HFF-Myc (cell line): ENCODE measurements at regions not wholly inside any gene's neighbourhood (a gene's known extent, or its start where the extent isn't known, plus 50 kb on each side); places are given as distances from the start of the nearest gene placed in this dataset.
A peak's percentile ranks its signal among the peaks of the same experiment; 100 is the strongest.

Source experiments
- DNase-seq: peaks from one replicate; pipeline ENCODE4 v3.0.0-alpha.2; 2011; ENCODE audit warnings: low read depth; ENCODE audit errors: extremely low read depth
- H3K4me3 ChIP-seq: replicated peaks from 2 replicates; pipeline ENCODE4 v1.5.1; 2011; ENCODE audit warnings: low read depth, mild to moderate bottlenecking, control low read depth, low read length
- CTCF ChIP-seq: IDR thresholded peaks from 2 replicates; pipeline ENCODE4 v1.5.1; 2012; ENCODE audit warnings: mild to moderate bottlenecking, low read depth, low read length, control low read depth; ENCODE audit errors: missing control alignments

DNA sequence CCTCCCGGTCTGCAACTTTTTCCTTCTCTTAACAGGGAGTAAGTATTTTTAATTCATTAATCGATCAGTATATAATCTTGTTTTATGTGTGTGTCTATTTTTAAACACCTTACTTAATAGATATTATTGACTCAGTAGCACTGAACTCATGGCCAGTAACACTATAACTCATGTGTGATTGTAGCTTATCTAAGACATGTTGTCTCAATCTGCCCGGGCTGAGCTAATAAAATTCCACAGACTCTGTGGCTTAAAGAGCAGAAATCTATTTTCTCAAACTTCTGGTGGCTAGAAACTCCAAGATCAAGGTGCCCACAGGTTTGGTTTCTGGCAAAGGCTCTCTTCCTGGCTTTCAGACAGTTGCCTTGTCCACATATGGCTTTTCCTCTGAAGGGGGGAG is 68.8 kb upstream of the TNFAIP3 start:
- TF ChIP-seq CTCF: no peak

GRCh38 chr6:137798846-137799245 is 68.2 kb upstream of the TNFAIP3 start:
- no peak overlapping the region for H3K4me3 ChIP-seq
- DNase-seq: no peak

More for the DNA sequence above, 68.8 kb upstream of the TNFAIP3 start:
- no peak overlapping the region for H3K4me3 ChIP-seq
- DNase-seq: no peak

GRCh38 chr6:137799950-137800568 is 67.0 kb upstream of the TNFAIP3 start:
- DNase-seq: peak; percentile 25
- no peak overlapping the region for H3K4me3 ChIP-seq

More at GRCh38 chr6:137798846-137799245, 68.2 kb upstream of the TNFAIP3 start:
- no peak for TF ChIP-seq CTCF

DNA sequence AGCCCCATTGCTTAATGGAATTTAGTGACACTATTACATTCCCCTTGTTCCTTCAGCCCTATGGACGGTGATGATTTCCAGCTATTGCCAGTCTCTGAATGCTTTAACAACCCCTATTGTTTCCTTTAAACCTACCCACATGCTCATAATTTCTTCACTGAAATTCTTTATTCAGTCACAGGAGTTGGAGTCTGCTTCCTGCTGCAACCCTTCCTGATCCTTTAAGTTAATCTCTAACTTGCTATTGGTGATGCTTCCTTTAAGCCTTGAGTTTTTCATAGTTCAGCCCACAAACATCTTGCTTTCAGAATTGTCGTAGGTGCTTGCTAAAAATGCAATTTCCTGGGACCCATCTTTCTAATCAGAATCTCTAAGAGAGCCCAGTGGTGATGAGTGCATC is 66.3 kb upstream of the TNFAIP3 start:
- TF ChIP-seq CTCF: no peak
- no peak overlapping the region for H3K4me3 ChIP-seq
- DNase-seq: no peak

More at GRCh38 chr6:137799950-137800568, 67.0 kb upstream of the TNFAIP3 start:
- peak; percentile 61 for TF ChIP-seq CTCF

DNA sequence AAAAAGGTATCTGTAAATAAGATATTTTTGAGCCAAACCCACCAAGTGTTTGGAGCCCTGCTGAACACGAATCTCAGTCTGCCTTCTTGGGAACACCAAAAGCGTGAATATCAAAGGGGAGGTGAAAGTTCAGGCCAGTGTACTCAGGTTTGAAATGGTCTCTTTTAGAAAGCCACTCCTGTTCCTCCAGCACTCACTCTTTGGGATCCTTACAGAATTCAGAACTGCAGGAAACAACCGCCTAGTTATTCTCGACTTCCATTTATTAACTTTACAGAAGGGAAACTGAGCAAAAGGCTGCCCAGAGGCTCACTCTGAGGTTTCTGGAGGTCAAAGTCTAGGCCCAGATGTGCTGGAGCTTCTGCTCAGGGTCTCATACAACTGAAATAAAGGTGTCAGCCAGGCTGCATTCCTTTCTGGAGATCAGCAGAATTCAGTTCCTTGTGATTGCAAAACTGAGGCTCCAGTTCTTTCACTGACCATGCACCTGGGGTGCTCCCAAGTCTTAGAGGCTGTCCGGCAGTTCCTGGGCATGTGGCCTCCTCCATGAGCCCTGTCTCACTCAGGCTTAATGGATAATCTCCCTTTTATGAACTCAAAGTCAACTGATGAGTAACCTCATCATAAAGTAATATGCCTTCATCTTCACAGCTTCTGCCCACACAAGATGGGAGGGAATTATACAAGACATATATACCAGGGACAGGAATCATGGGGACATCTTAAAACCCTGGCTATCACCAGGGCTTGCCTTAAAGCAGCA is 65.5 kb upstream of the TNFAIP3 start:
- H3K4me3 ChIP-seq: no peak overlapping the region
- DNase-seq: no peak
- no peak for TF ChIP-seq CTCF

DNA sequence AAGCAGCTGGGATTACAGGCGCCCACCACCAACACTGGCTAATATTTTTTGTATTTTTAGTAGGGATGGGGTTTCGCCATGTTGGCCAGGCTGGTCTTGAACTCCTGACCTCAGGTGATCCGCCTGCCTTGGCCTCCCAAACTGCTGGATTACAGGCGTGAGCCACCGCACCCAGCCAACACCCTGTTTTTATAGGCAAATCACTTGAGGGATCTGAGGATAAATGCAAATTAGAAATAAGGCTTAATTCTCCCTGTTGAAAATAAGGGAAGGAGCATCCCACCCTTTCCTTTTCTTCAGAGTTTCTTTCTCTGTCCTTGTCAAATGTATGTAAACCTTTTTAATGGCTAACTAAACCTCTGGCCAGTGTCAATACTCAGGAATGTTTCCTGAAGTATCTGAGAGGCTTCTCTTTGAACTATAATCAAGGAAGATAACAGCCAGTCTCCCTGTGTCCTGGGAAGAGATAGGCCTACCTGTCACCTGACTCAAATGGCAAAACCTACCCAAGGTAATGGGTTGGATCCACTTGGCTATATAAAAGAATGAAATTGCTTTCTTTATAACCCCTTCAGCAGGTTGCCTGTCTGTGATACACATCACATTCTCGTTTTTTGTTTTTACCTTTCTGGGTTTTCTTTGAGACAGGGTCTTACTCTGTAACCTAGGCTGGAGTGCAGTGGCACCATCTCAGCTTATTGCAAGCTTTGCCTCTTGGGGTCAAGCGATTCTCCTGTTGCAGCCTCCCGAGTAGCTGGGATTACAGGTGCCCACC is 64.5 kb upstream of the TNFAIP3 start:
- DNase-seq: no peak
- no peak for TF ChIP-seq CTCF
- no peak overlapping the region for H3K4me3 ChIP-seq
